Fibroblast of the aortic adventitia (primary cell): ENCODE measurements at regions not wholly inside any gene's neighbourhood (a gene's known extent, or its start where the extent isn't known, plus 50 kb on each side); places are given as distances from the start of the nearest gene placed in this dataset.

Experiments
- DNase-seq: peaks from one replicate; pipeline ENCODE4 v3.0.0-alpha.2; 2010; ENCODE audit warnings: low read depth
- H3K4me3 ChIP-seq: 2 replicates; pipeline ENCODE4 v1.5.1; 2011; ENCODE audit warnings: low read depth, mild to moderate bottlenecking, control low read depth, low read length, moderate library complexity
- TF ChIP-seq, protein P1 (sequence below): IDR thresholded peaks from 2 replicates; pipeline ENCODE4 v1.5.1; 2011; ENCODE audit warnings: mild to moderate bottlenecking, low read length, control low read depth, inconsistent platforms; ENCODE audit not compliant: insufficient read depth

- no peak for DNase-seq
- TF ChIP-seq, protein P1, sequence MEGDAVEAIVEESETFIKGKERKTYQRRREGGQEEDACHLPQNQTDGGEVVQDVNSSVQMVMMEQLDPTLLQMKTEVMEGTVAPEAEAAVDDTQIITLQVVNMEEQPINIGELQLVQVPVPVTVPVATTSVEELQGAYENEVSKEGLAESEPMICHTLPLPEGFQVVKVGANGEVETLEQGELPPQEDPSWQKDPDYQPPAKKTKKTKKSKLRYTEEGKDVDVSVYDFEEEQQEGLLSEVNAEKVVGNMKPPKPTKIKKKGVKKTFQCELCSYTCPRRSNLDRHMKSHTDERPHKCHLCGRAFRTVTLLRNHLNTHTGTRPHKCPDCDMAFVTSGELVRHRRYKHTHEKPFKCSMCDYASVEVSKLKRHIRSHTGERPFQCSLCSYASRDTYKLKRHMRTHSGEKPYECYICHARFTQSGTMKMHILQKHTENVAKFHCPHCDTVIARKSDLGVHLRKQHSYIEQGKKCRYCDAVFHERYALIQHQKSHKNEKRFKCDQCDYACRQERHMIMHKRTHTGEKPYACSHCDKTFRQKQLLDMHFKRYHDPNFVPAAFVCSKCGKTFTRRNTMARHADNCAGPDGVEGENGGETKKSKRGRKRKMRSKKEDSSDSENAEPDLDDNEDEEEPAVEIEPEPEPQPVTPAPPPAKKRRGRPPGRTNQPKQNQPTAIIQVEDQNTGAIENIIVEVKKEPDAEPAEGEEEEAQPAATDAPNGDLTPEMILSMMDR, result no peak
- no peak overlapping the region for H3K4me3 ChIP-seq
These were observed 53.1 kb upstream of the CACNA1E start for GRCh38 chr1:181430015-181430885.
